Daoy (cell line): ENCODE measurements at regions not wholly inside any gene's neighbourhood (a gene's known extent, or its start where the extent isn't known, plus 50 kb on each side); places are given as distances from the start of the nearest gene placed in this dataset.

Experiments
- DNase-seq: peaks from one replicate; pipeline ENCODE4 v3.0.0-alpha.2; 2015; ENCODE audit warnings: low read depth

GRCh38 chr12:24045816-24046257, 96.4 kb upstream of the SOX5 start:
- DNase-seq = peak; percentile 88

GRCh38 chr12:24044941-24045703, 95.7 kb upstream of the SOX5 start:
- no peak for DNase-seq

GRCh38 chr12:24042651-24043050, 93.2 kb upstream of the SOX5 start:
- DNase-seq = no peak

GRCh38 chr12:24039113-24039525, 89.6 kb upstream of the SOX5 start:
- DNase-seq = peak; percentile 73

GRCh38 chr12:24038211-24038997, 88.9 kb upstream of the SOX5 start:
- no peak for DNase-seq

GRCh38 chr12:24036438-24037216, 87.2 kb upstream of the SOX5 start:
- DNase-seq = no peak

- DNase-seq = no peak
These were observed 85.4 kb upstream of the SOX5 start for GRCh38 chr12:24034894-24035293.

- peak; percentile 37 for DNase-seq
These were observed 84.7 kb upstream of the SOX5 start for GRCh38 chr12:24034160-24034559.

GRCh38 chr12:24027352-24027751, 77.9 kb upstream of the SOX5 start:
- no peak for DNase-seq

GRCh38 chr12:24025153-24025798, 75.8 kb upstream of the SOX5 start:
- DNase-seq = no peak

GRCh38 chr12:24023081-24023480, 73.6 kb upstream of the SOX5 start:
- no peak for DNase-seq

- no peak for DNase-seq
These were observed 71.7 kb upstream of the SOX5 start for GRCh38 chr12:24021164-24021502.

GRCh38 chr12:24020397-24021163, 71.1 kb upstream of the SOX5 start:
- DNase-seq = no peak

- DNase-seq = no peak
These were observed 66.3 kb upstream of the SOX5 start for GRCh38 chr12:24015833-24016160.

GRCh38 chr12:24014915-24015832, 65.7 kb upstream of the SOX5 start:
- no peak for DNase-seq

GRCh38 chr12:24014240-24014639, 64.8 kb upstream of the SOX5 start:
- DNase-seq = no peak

GRCh38 chr12:24012528-24012927, 63.1 kb upstream of the SOX5 start:
- peak; percentile 4 for DNase-seq

- no peak for DNase-seq
These were observed 62.5 kb upstream of the SOX5 start for GRCh38 chr12:24011927-24012507.

- no peak for DNase-seq
These were observed 58.7 kb upstream of the SOX5 start for GRCh38 chr12:24008166-24008565.
